ENCODE measurements at regions not wholly inside any gene's neighbourhood (a gene's known extent, or its start where the extent isn't known, plus 50 kb on each side); places are given as distances from the start of the nearest gene placed in this dataset.

DNA sequence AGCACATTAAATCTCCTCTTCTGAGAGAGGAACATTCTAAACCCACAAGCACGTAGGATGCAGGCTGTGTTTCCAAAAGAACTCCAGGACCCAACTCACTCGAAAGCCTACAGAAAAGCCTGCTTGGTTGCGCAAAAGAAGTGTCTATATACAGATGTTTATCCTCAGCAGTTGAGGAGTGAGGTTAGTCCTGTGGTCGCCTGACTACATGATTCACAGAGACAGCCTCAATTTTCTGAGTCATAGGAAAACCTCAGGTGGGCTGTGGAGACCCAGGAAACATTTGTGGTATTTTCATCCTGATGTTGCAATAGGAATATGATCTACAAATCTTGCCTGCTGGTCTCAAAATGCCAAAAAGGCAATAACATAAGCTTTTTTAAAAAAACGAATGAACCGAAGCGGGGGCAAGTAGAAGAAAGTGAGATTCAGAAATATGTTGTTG, 183.8 kb upstream of the THRB start:
- TF ChIP-seq, protein P1, sequence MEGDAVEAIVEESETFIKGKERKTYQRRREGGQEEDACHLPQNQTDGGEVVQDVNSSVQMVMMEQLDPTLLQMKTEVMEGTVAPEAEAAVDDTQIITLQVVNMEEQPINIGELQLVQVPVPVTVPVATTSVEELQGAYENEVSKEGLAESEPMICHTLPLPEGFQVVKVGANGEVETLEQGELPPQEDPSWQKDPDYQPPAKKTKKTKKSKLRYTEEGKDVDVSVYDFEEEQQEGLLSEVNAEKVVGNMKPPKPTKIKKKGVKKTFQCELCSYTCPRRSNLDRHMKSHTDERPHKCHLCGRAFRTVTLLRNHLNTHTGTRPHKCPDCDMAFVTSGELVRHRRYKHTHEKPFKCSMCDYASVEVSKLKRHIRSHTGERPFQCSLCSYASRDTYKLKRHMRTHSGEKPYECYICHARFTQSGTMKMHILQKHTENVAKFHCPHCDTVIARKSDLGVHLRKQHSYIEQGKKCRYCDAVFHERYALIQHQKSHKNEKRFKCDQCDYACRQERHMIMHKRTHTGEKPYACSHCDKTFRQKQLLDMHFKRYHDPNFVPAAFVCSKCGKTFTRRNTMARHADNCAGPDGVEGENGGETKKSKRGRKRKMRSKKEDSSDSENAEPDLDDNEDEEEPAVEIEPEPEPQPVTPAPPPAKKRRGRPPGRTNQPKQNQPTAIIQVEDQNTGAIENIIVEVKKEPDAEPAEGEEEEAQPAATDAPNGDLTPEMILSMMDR (IDR thresholded peaks at IDR 0.05; ENCODE audit: insufficient read depth, low read depth, low read length): no peak
- no peaks in the 10 kb centered on the region for H3K36me3 ChIP-seq (ENCODE audit: control insufficient read depth, insufficient read depth, low read length)
- POLR2A ChIA-PET: no interaction called here
- no peak overlapping the region for H3K4me3 ChIP-seq (ENCODE audit: low read depth, low read length)
- DNase-seq (ENCODE audit: low read depth): peak; percentile 66
- CTCF ChIA-PET: no interaction called here
- peaks cover 2% of the 10 kb centered on the region; the same call in 1 of the 2 replicates for H3K27me3 ChIP-seq (ENCODE audit: control insufficient read depth, insufficient read depth, low read length)

DNA sequence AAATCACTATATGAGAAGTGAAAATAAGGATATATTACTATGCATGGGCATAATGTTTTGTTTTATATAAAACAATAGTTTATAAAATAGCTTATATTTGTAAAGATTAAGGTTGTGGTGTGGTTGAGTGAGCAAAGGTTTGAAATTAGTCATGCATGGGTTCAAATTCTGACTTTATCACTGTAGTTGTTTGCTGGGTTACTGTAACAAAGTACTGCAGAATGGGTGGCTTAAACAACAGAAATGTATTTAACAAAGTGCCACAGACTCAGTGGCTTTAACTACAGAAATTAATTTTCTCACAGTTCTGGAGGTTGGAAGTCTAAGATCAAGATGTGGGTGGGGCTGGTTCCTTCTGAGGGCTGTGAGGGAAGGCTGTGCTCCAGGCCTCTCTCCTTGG, 184.8 kb upstream of the THRB start:
- TF ChIP-seq, protein P1 (IDR thresholded peaks at IDR 0.05; ENCODE audit: insufficient read depth, low read depth, low read length): no peak
- no peaks in the 10 kb centered on the region for H3K36me3 ChIP-seq (ENCODE audit: control insufficient read depth, insufficient read depth, low read length)
- H3K4me3 ChIP-seq (ENCODE audit: low read depth, low read length): no peak overlapping the region
- CTCF ChIA-PET: interaction anchor here (1.0 kb wide), 1 partner anchor 15 kb away, joined by 3 read pairs; no protein-coding TSS in a partner anchor
- DNase-seq (ENCODE audit: low read depth): no peak
- POLR2A ChIA-PET: no interaction called here
- H3K27me3 ChIP-seq (ENCODE audit: control insufficient read depth, insufficient read depth, low read length): no peaks in the 10 kb centered on the region

GRCh38 chr3:24680214-24680967, 185.7 kb upstream of the THRB start:
- H3K27me3 ChIP-seq (ENCODE audit: control insufficient read depth, insufficient read depth, low read length): no peaks in the 10 kb centered on the region
- TF ChIP-seq, protein P1 (IDR thresholded peaks at IDR 0.05; ENCODE audit: insufficient read depth, low read depth, low read length): peak; percentile 75
- H3K36me3 ChIP-seq (ENCODE audit: control insufficient read depth, insufficient read depth, low read length): no peaks in the 10 kb centered on the region
- no peak for DNase-seq (ENCODE audit: low read depth)
- no peak overlapping the region for H3K4me3 ChIP-seq (ENCODE audit: low read depth, low read length)
- ChIA-PET POLR2A (no interaction called here), CTCF (interaction anchor here (0.6 to 1.3 kb wide), 8 partner anchors 11 to 849 kb away, joined by 3 to 5 read pairs (median 3); no protein-coding TSS in a partner anchor)

DNA sequence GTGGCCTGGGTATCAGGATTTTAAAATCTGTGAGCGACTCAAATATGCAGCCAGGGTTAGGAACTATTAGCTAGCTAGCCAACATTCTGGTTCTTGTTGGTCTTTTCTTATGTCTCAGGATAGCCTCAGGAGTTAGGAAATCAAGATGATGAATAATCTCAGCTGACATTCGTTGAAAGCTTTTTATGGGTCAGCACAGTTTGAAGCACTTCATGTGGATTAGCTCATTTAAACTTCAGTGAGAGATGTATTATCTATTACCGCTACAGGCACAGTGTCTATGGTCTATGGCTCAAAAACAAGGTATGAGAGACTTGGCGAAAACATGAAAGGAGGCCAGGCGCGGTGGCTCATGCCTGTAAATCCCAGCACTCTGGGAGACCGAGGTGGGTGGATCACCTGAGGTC, 187.5 kb upstream of the THRB start:
- H3K27me3 ChIP-seq (ENCODE audit: control insufficient read depth, insufficient read depth, low read length): no peaks in the 10 kb centered on the region
- ChIA-PET POLR2A (no interaction called here), CTCF (interaction anchor here (0.6 to 2.3 kb wide), 5 partner anchors 58 to 687 kb away, joined by 3 to 12 read pairs (median 5); no protein-coding TSS in a partner anchor)
- TF ChIP-seq, protein P1 (IDR thresholded peaks at IDR 0.05; ENCODE audit: insufficient read depth, low read depth, low read length): no peak
- no peak overlapping the region for H3K4me3 ChIP-seq (ENCODE audit: low read depth, low read length)
- DNase-seq (ENCODE audit: low read depth): peak; percentile 47
- no peaks in the 10 kb centered on the region for H3K36me3 ChIP-seq (ENCODE audit: control insufficient read depth, insufficient read depth, low read length)

DNA sequence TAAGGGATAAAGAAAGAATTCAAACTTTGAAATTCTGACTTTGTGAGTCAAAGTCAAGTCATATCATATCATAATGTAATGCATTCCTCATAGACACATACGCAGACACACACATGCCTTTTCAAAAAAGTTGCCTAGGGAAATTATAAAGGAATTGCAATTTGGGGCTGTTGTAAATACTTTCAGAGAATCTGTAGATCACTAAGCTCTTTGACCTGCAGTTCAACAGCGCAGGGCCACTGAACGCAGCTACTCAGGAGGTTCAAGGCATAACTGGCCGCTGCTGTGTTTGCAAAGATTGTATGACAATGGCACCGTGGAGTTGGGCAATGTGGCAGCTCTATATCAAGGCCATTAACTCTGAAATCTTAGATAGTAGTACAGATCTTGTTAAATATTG, 188.4 kb upstream of the THRB start:
- ChIA-PET POLR2A (no interaction called here), CTCF (interaction anchor here (0.7 to 2.3 kb wide), 14 partner anchors 15 to 765 kb away, joined by 3 to 12 read pairs (median 4); no protein-coding TSS in a partner anchor)
- no peak overlapping the region for H3K4me3 ChIP-seq (ENCODE audit: low read depth, low read length)
- TF ChIP-seq, protein P1 (IDR thresholded peaks at IDR 0.05; ENCODE audit: insufficient read depth, low read depth, low read length): no peak
- DNase-seq (ENCODE audit: low read depth): no peak
- no peaks in the 10 kb centered on the region for H3K36me3 ChIP-seq (ENCODE audit: control insufficient read depth, insufficient read depth, low read length)
- no peaks in the 10 kb centered on the region for H3K27me3 ChIP-seq (ENCODE audit: control insufficient read depth, insufficient read depth, low read length)
